Lower leg skin (tissue), 4 donors: ENCODE measurements at regions not wholly inside any gene's neighbourhood (a gene's known extent, or its start where the extent isn't known, plus 50 kb on each side); places are given as distances from the start of the nearest gene placed in this dataset.
"Not testable (repeated sequence)": the region's sequence is repeated elsewhere in the genome, so short reads cannot be mapped to it uniquely, and the experiment has no call there.

Source experiments
- DNase-seq, 2 donors: peaks; one replicate each; pipeline ENCODE4 v3.0.0-alpha.2; 2019; ENCODE audit warnings: low spot score in 2 of 2
- H3K4me3 ChIP-seq: fragments of 200-600 bp; sonication (generic); 2 replicates; pipeline ENCODE4 v1.5.1; 2017; ENCODE audit warnings: mild to moderate bottlenecking, low read depth; ENCODE audit not compliant: poor library complexity, severe bottlenecking
- CTCF ChIP-seq, 3 donors: fragments of 450-650 bp; IDR thresholded peaks; one replicate each; pipeline ENCODE4 v1.5.1; 2016; ENCODE audit warnings: antibody characterized with exemption in 3 of 3, mild to moderate bottlenecking in 3 of 3, moderate library complexity in 2 of 3
- POLR2A ChIP-seq, 2 donors: fragments of 450-650 bp; IDR thresholded peaks; one replicate each; pipeline ENCODE4 v1.6.1; 2016 to 2017; ENCODE audit warnings: antibody characterized with exemption in 2 of 2, mild to moderate bottlenecking in 1 of 2, moderate library complexity in 1 of 2
- WGBS, 2 donors: methylation state at CpG; one replicate each; pipeline ENCODE4 v1.1.5; 2018; 5-methylcytosine and 5-hydroxymethylcytosine counted together
- intact Hi-C: fragments of 100-400 bp; cut with DNase I; formaldehyde crosslinking; loops from one replicate; pipeline ENCODE4 v1.15.0; 2023; ENCODE audit warnings: low total_unique reads

GRCh38 chr7:93707249-93707648, 132.7 kb upstream of the CALCR start:
- intact Hi-C loops, result no loop called here
- DNase-seq, result no peak
- TF ChIP-seq POLR2A (IDR thresholded peaks at IDR 0.05), result no peak
- TF ChIP-seq CTCF (IDR thresholded peaks at IDR 0.05), result no peak

GRCh38 chr7:93706162-93706561, 131.6 kb upstream of the CALCR start:
- H3K4me3 ChIP-seq, intact Hi-C loops, DNase-seq: not testable (repeated sequence)
- 85 to 94% methylated on average over 4 of the region's 4 CpGs for WGBS, 2 donors

More at GRCh38 chr7:93707249-93707648, 132.7 kb upstream of the CALCR start:
- H3K4me3 ChIP-seq, result no peak overlapping the region

GRCh38 chr7:93704217-93704616, 129.7 kb upstream of the CALCR start:
- no peak for TF ChIP-seq POLR2A (IDR thresholded peaks at IDR 0.05)
- intact Hi-C loops, result no loop called here
- H3K4me3 ChIP-seq, result no peak overlapping the region
- DNase-seq, result no peak

- intact Hi-C loops, result no loop called here
- no peak for DNase-seq
- TF ChIP-seq POLR2A (IDR thresholded peaks at IDR 0.05), result no peak
- WGBS, 2 donors, result 86 to 92% methylated on average over 1 of the region's 1 CpG
- H3K4me3 ChIP-seq, result no peak overlapping the region
Observed at GRCh38 chr7:93697901-93698300, 123.4 kb upstream of the CALCR start.

GRCh38 chr7:93693796-93694195, 119.3 kb upstream of the CALCR start:
- intact Hi-C loops, result no loop called here
- DNase-seq, result no peak
- no peak overlapping the region for H3K4me3 ChIP-seq
- TF ChIP-seq POLR2A (IDR thresholded peaks at IDR 0.05), result no peak
- no peak for TF ChIP-seq CTCF (IDR thresholded peaks at IDR 0.05)
- 89 to 91% methylated on average over 6 of the region's 6 CpGs for WGBS, 2 donors

GRCh38 chr7:93690021-93690420, 115.5 kb upstream of the CALCR start:
- 55 to 59% methylated on average over 2 of the region's 2 CpGs for WGBS, 2 donors
- intact Hi-C loops, result no loop called here
- H3K4me3 ChIP-seq, result no peak overlapping the region
- DNase-seq, result no peak
- TF ChIP-seq CTCF (IDR thresholded peaks at IDR 0.05), result no peak
- no peak for TF ChIP-seq POLR2A (IDR thresholded peaks at IDR 0.05)

GRCh38 chr7:93678185-93678584, 103.7 kb upstream of the CALCR start:
- TF ChIP-seq CTCF (IDR thresholded peaks at IDR 0.05) (no peak), POLR2A (IDR thresholded peaks at IDR 0.05) (no peak)
- no peak overlapping the region for H3K4me3 ChIP-seq
- intact Hi-C loops, result no loop called here
- no peak for DNase-seq
